ENCODE measurements at regions not wholly inside any gene's neighbourhood (a gene's known extent, or its start where the extent isn't known, plus 50 kb on each side); places are given as distances from the start of the nearest gene placed in this dataset.
"Not testable (repeated sequence)": the region's sequence is repeated elsewhere in the genome, so short reads cannot be mapped to it uniquely, and the experiment has no call there.

- DNase-seq, result no peak
These were observed 134.9 kb upstream of the TBC1D5 start for GRCh38 chr3:17877299-17877698.

DNA sequence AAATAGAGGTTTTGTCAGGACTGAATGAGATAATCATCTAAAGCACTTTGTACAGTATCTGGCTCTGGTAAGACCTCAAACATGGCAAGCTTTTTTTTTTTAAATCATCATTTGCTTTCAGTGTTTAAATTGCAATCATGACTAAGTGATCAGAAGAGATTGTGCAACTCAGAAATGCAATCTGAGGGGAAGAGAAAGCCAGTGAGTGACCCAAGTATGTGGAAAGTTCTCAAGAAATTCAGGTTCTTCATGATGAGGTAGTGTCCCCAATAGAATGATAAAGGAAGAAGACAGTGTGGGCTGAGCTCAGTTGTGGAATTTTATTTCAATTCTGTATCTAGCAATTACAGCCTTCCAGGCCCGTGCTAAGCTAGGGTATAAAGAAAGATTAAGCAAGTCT lies 132.2 kb upstream of the TBC1D5 start:
- DNase-seq, result no peak

GRCh38 chr3:17872457-17872856 lies 130.0 kb upstream of the TBC1D5 start:
- DNase-seq, result no peak

DNA sequence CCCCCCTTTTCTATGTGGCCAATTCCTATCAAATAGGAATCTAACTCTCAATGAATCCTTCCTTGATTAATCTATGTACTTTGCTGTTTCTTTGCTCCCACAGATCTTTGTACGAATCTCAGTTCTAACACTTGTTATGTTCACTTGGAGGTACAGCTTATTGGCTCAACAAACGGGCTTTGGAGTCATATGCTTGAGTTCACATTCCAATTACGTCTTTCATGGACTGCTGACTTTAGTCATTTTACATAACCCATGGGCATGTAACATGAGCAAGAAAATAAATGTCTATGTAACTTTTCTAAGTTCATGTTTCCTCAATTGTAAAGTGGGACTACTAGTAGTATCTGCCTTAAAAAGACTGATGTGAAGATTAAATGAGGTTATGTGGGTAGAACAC lies 123.2 kb upstream of the TBC1D5 start:
- DNase-seq, result no peak

DNA sequence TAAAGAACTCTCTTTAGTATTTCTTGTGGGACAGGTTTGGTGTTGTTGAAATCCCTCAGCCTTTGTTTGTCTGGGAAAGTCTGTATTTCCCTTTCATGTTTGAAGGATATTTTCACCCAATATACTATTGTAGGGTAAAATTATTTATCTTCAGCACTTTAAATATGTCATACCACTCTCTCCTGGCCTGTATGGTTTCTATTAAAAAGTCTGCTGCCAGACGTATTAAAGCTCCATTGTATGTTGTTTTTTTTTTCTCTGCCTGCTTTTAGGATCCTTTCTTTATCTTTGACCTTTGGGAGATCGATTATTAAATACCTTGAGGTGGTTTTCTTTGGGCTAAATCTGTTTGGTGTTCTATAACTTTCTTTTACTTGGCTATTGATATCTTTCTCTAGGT lies 119.0 kb upstream of the TBC1D5 start:
- DNase-seq, result no peak

DNA sequence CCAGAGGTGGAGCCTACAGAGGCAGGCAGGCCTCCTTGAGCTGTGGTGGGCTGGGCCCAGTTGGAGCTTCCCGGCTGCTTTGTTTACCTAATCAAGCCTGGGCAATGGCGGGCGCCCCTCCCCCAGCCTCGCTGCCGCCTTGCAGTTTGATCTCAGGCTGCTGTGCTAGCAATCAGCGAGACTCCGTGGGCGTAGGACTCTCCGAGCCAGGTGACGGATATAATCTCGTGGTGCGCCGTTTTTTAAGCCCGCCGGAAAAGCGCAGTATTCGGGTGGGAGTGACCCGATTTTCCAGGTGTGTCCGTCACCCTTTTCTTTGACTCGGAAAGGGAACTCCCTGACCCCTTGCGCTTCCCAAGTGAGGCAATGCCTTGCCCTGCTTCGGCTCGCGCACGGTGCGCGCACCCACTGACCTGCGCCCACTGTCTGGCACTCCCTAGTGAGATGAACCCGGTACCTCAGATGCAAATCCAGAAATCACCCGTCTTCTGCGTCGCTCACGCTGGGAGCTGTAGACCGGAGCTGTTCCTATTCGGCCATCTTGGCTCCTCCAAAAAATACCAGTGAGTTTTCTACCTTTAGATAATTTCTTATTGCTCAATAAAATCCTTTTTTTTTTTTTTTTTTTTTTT lies 118.5 kb upstream of the TBC1D5 start:
- DNase-seq, result not testable (repeated sequence)

- no peak for DNase-seq
These were observed 109.8 kb upstream of the TBC1D5 start for GRCh38 chr3:17852217-17852616.

DNA sequence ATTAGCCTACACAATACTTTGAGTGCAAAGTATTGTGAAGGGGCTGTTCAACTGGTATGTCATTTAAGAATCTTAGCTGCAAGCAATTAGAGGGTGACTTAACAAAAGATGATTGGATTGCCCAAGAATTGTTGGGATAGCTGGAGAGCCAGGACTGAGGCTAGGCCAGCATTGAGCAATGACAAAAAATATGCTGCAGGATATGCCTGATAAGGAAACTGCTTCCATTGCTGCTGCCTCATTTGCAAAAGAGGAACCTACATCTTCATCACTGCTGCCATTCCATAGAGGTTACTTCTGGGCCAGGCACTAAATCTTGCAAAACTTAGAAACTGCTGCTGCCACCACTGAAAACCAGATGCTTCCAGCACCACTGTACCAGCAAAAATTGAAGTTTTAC lies 108.0 kb upstream of the TBC1D5 start:
- DNase-seq, result no peak

- no peak for DNase-seq
These were observed 105.7 kb upstream of the TBC1D5 start for GRCh38 chr3:17848102-17848501.

DNA sequence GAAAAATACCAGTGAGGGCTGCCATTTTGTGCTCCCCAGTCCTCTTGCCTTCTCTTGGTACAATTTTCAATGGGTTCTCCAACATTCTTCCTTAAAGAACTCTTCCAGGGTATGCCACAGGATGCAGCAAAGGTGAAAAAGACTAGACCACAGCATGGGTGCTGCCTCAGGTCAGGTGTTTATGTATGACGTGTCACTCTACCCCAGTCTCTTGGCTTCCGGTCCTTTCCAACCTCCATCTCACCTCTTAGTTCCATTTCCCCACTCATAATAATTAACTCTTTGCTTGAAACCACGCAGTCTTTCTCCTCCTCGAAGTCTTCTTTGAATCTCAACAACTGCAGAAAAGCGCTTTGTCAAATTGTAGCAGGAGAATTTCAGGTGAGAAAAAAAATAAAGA lies 104.7 kb upstream of the TBC1D5 start:
- no peak for DNase-seq

DNA sequence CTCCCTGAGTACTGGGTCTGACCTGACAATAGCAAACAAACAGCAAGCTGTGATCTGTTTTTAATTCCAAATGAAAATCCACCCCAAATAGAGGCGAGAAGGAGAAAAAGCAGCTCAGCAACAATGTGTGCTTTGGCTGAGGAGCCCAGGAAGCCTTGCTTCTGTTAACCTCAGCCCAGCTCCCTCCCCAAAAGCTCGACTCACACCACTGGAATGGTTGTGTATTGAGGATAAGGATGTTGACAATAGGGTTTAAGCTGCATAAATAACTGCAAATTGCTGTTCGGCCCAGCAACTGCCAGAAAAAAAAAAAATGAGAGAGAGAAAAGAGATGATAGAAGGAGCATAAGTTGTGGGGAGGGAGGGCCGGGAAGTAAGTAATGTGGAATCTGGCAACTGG lies 104.0 kb upstream of the TBC1D5 start:
- no peak for DNase-seq

DNA sequence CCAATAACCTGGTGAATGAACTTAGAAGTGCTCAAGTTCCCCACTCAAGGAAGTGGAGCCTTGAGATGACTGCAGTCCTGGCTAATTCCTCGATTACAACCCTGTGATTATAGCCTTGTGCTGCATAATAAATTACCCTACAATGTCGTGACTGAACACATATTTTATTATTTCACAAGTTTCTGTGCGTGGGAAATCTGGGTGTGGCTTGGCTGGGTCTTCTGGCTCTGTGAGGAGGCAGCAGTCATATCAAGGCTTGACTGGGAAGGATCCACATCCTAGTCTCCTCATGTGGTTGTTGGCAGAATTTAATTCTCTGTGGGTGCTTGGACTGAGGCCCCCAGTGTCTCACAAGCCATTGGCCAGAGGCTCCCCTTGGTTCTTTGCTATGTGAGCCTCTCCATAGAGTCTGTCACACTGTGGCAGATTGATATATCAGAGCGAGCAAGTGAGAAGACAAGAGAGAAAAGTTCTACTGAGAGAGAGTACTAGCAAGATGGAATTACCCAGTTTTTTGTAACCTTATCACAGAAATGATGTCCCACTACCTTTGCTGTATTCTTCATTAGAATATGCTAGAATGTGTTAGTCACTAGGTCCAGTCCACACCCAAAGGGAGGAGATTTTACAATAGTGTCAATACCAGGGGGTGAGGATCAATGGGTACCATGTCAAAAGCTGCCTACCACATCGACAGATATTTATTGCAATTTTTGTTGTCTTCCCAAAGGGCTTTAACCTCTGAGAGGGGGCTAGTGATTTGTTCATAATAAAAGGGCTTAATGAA lies 102.8 kb upstream of the TBC1D5 start:
- no peak for DNase-seq

- DNase-seq, result no peak
These were observed 101.8 kb upstream of the TBC1D5 start for GRCh38 chr3:17844236-17844635.

GRCh38 chr3:17841190-17841828 lies 98.9 kb upstream of the TBC1D5 start:
- peak; percentile 31 to 54 (median 47) for DNase-seq

- DNase-seq, result no peak
These were observed 98.2 kb upstream of the TBC1D5 start for GRCh38 chr3:17840651-17841050.

GRCh38 chr3:17840126-17840525 lies 97.7 kb upstream of the TBC1D5 start:
- no peak for DNase-seq

DNA sequence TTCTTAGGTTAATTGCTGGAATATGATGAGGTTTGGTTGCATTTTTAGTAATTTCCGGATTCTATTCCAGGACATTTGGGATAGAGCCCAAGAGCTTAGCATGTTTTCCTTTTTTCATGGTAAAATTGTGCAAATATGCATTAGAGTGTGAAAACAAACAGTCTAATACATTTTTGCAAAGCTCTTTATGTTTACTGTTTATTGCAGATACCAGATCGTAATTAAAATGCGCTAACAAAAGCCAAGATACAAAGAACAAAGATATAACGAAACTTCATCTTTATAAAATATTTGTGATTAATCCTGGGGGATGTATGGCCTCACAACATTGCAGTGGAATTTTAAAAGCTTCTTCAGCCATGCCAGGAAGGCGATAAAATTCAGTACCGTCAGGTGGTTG lies 94.5 kb upstream of the TBC1D5 start:
- no peak for DNase-seq

DNA sequence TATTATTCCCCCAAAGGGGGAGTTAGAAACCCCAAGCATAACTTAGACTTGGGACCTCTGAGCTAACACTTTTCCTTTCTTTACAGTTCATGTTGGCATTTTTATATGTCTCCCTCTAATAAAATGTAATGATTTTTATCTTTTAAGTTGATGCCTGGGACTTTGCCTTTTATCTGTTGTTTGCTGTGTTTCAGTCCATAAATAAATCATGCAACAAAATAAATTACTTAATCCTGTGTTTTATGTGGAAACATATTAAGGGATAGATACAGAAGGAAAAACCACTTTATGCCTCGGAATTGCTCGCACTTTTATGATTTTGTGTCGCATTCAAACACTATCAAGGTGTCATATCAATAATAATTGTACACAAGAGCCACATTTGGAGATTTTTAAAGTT lies 93.7 kb upstream of the TBC1D5 start:
- no peak for DNase-seq

DNA sequence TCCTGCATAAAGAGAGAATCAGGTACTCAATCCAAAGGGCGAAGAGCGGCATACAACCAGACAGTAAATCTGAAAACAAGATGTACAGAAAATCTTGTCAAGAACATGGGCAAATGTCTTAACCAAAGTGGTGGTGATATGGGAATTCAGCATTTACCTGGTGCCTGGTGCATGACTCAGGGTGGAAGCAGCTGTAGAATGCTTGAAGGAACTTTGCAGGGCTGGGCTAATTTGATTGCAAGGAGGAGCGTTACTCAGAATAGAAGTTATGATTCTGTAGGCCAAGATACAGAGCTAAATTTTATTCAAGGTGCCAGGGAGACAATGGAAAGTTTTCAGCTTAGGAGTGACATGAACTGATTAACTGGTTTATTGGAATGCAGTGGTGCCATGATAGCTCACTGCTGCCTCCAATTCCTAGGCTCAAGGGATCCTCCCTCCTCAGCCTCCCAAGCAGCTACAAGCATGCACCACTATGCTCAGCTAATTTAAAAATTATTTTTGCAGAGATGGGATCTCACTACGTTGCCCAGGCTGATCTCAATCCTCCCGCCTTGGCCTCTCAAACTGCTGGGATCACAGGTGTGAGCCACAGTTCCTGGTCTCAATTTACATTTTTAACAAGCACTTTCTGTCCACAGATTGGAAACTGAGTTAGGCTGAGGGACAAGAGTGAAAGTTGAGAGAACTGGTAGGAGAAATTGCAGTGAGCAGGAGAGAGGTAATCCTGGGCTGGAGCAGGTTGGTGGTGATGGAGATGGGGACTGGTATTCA lies 91.5 kb upstream of the TBC1D5 start:
- DNase-seq, result no peak

GRCh38 chr3:17832016-17832415 lies 89.6 kb upstream of the TBC1D5 start:
- no peak for DNase-seq

GRCh38 chr3:17831366-17831765 lies 88.9 kb upstream of the TBC1D5 start:
- DNase-seq, result no peak

- DNase-seq, result no peak
These were observed 88.4 kb upstream of the TBC1D5 start for GRCh38 chr3:17830788-17831187.

- no peak for DNase-seq
These were observed 86.0 kb upstream of the TBC1D5 start for GRCh38 chr3:17828388-17828787.
